GM21367 (cell line): ENCODE measurements at regions not wholly inside any gene's neighbourhood (a gene's known extent, or its start where the extent isn't known, plus 50 kb on each side); places are given as distances from the start of the nearest gene placed in this dataset.

ENCODE experiments used
- ATAC-seq: cut with Tn5 transposase; IDR thresholded peaks from one replicate; pipeline ENCODE4 v1.9.1; 2021; ENCODE audit not compliant: unreplicated experiment

DNA sequence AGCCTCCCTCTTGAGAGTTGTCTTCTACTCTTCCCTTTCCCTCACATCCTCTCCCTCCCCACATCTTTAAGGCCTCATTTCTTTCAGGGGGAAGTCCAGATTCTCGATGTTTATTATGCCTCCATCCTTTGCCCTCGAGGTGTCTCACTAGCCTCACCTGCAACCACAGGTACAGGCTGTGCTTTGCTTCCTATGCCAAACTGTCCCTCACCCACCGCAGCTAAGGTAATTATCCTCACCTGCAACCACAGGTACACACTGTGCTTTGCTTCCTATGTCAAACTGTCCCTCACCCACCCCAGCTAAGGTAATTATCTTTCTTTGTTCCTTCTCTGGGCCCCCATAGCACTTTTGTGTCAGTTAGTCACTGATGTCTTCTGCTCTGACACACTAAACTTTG lies 328.1 kb upstream of the SNX7 start:
- no peak for ATAC-seq

DNA sequence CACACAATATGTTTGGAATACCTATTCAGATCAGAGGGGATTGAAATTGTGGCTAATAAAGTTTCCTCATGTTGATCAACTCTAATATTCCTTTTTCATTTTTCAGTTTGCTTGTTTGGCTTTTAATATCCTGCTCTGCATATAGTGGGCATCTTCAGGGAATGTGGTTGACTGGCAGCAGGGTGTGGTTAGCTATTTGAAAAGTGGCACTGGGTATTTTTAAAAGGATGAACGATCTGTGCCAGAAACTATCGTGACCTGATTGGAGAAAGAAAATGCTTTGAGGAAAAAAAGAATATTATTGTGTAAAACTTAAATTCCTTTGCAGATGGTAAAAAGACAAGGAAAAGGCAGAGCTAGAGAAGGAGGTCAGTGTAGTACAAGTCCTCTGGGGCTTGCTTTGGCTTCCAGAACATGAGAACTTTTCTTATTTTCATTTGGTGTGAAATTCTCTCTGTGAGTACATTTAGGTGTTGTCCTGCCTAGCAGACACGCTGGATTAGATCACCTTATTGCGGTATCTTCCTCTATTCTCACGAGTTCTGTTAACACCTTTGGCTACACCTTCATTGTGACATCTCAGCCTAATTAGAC lies 329.7 kb upstream of the SNX7 start:
- no peak for ATAC-seq

DNA sequence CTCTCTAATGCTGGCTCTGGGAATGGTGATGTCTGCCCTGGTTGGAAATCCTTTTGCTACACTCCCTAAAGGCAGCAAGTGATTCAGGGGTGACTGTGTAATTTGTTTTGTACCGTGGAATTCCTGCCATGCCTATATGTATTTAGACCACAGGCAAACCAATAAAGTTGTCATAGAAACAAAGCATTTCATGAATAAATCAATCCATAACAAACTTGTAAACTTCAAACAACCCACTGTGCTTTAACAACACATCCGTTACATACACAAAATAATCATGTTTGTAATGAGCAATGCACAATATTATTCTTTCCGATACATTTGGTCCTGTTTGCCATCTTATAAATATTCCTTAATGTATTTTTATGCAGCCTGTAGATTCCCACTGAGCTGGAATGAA lies 330.3 kb upstream of the SNX7 start:
- no peak for ATAC-seq

GRCh38 chr1:98330224-98330623 lies 331.3 kb upstream of the SNX7 start:
- no peak for ATAC-seq

GRCh38 chr1:98328855-98329254 lies 332.7 kb upstream of the SNX7 start:
- ATAC-seq = no peak

- no peak for ATAC-seq
Measured at GRCh38 chr1:98327220-98327861, 334.2 kb upstream of the SNX7 start.

DNA sequence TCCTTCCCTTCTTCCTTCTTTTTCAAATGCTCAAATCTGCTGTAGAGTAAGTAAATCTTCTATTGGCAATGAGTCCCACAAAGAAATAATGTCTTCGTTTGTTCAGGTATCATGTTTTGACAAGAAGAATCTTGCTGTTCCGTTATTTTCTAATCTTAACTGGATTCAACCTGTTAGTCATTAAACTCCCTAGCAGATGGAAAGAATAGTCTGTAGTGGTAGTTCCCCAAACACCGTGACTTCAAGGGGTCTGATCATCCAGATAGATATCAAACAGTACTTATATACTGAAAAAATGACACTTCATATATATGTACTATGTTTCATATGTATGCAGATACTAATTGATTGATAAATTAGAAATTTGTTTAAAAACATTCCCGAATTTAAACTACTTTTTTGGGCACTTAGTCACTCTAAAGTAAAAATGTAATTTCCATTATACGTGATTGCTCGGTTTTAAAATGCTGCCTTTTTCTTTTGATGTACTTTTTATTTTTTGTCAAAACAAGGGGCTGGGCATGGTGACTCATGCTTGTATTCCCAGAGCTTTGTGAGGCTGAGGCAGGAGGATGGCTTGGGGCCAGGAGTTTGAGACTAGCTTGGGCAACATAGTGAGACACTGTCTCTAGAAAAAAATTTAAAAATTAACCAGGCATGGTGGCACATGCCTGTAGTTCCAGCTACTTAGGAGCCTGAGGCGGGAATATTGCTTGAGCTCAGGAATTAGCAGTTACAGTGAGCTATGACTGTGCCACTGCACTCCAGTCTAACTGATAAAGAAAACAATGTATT lies 335.7 kb upstream of the SNX7 start:
- ATAC-seq = no peak

DNA sequence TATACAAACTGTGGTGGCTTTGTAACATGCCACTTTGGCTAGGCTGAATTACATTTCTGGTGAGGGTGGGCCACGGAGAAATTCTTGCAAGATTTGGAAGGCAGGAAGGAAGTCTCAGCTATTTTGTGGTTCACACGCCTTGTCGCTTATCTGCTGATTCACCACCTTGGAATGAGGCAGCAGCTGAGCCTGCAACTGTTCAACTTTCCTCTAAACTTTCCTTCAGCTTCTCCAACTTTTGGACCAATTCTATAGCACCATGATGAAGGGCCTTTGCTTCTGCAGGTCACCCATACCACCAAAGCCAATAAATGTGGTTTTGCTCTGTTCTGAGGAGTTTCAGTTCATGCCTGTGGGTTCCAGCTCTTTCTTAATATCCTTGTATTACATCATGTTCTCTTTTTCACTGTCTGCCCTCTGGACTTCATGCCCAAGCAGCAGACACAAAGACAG lies 337.6 kb upstream of the SNX7 start:
- peak; percentile 55 for ATAC-seq

GRCh38 chr1:98323388-98323787 lies 338.1 kb upstream of the SNX7 start:
- ATAC-seq = no peak

DNA sequence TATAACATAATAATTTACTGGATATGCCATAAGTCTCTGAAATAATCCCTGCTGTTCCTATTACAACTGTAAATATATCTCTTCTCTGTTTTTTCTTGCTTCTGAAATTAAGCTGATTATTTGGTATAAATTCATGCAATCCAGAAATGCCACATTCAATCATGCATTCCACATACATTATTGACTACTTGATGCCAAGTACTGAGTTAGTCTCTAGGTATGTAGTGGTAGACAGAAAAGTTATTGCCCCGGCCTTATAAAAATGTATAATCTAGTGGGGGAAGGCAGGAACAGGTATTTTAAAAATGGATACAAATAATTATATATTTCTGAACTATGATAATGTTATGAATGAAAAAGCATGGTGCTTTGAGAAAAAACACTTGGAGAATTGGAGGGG lies 338.6 kb upstream of the SNX7 start:
- ATAC-seq = no peak

DNA sequence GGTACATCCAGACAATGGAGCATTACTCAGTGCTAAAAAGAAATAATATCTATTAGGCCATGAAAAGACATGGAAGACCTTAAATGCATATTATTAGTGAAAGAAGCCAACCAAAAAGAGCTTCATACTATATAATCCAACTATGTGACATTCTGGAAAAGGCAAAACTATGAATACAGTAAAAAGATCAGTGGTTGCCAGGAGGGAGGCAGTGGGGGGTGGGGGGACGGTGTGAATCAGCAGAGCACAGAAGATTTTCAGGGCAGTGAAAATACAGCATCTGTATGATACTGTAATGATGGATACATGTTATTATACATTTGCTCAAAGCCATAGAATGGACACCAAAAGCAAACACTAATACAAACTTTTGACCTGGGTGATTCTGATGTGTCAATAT lies 339.4 kb upstream of the SNX7 start:
- ATAC-seq = no peak

DNA sequence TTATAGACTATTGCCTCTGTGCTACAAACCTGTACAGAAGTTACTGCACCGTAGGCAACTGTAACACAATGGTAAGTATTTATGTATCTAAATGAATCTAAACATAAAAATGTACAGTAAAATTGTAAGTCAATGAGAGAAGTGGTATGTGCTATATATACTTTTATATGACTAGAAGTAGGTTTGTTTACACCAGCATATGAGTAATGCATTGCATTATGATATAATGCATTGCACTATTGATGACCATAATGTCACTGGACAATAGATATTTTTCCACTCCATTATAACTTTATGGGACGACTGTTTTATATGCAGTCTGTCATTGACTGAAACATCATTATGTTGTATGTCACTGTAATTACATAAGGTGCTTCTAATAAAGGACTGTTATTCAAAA lies 340.3 kb upstream of the SNX7 start:
- no peak for ATAC-seq

GRCh38 chr1:98316286-98316905 lies 345.1 kb upstream of the SNX7 start:
- ATAC-seq = no peak

DNA sequence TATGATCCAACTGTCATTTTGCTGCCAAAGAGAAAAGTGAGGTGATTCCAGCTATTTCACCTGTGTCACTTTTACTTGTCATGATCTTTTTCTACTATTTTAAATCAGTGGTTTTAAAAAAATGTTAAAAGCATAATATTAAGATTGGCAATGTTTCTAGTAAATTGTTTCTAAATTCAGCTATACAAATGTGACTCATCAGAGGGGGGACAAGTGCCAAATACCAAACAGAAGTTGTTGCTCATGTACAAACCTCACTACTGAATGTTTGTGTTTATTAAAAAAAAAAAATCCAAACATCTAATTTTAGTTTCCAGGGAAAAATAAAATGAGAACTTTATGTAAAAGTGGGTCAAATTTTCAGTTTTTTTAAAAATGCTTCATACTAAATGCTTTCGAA lies 346.2 kb upstream of the SNX7 start:
- ATAC-seq = no peak

- ATAC-seq = no peak
Measured at GRCh38 chr1:98314601-98315000, 346.9 kb upstream of the SNX7 start.

- ATAC-seq = no peak
Measured at GRCh38 chr1:98306517-98307089, 354.9 kb upstream of the SNX7 start.

DNA sequence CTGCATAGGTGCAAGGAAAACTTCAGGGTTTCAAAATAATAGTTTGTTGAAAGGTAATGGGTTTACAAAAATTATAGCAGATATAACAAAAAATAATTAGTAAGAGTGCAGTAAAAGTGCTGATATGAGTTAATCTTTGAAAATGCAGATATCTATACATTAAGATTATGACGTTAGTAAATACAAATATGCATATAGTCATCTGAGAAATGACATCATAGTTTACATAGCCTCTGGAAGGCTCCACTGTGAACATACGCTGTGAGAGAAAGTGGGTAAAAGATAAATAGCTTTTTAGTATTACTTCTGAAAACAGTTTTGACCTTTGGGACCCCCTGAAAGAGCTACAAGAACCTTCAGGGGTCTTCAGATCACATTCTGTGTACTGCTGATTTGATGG lies 356.2 kb upstream of the SNX7 start:
- ATAC-seq = no peak

GRCh38 chr1:98304888-98305287 lies 356.6 kb upstream of the SNX7 start:
- ATAC-seq = no peak

- no peak for ATAC-seq
Measured at GRCh38 chr1:98299861-98300260, 361.7 kb upstream of the SNX7 start.

DNA sequence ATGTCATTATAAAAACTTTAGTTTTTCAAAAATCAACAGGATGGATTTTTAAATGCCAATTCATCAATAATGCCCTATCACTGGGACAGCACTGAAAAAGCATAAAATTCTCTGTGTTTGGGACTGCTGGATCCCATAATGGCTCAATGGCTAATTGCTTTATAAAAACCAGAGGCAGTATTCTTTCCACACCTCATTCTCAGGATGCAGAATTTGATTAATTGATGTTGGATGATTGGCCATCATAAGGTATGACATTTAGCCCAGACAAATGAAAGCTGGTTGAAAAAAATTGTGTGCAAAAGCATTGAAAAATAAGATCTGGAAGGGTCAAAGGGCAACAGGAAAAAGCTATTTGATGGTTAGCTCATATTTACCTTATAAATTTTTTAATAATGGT lies 362.2 kb upstream of the SNX7 start:
- no peak for ATAC-seq

- no peak for ATAC-seq
Measured at GRCh38 chr1:98298319-98298718, 363.2 kb upstream of the SNX7 start.

- no peak for ATAC-seq
Measured at GRCh38 chr1:98296681-98297080, 364.8 kb upstream of the SNX7 start.
